ENCODE measurements at regions not wholly inside any gene's neighbourhood (a gene's known extent, or its start where the extent isn't known, plus 50 kb on each side); places are given as distances from the start of the nearest gene placed in this dataset.

DNA sequence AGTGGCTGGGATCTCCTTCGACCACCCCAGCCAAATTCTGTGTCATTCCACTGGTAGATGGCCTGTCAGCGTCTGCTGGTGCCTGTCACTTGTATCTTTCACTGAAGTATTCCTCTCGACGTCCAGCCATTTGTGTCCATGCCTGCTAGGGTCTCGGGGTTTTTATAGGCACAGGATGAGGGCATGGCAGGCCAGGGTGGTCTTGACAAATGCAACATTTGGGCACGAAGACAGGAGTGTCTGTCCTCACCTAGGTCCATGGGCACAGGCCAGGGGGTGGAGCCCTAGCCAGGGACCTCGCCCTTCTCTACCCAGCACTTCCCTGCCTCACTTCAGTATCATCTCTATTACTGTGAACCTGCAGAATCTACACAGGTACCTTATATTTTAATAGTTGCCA lies 2223.9 kb upstream of the ACO1 start:
- no peak overlapping the region for H3K4me3 Mint-ChIP-seq
- TF ChIP-seq, protein P1, sequence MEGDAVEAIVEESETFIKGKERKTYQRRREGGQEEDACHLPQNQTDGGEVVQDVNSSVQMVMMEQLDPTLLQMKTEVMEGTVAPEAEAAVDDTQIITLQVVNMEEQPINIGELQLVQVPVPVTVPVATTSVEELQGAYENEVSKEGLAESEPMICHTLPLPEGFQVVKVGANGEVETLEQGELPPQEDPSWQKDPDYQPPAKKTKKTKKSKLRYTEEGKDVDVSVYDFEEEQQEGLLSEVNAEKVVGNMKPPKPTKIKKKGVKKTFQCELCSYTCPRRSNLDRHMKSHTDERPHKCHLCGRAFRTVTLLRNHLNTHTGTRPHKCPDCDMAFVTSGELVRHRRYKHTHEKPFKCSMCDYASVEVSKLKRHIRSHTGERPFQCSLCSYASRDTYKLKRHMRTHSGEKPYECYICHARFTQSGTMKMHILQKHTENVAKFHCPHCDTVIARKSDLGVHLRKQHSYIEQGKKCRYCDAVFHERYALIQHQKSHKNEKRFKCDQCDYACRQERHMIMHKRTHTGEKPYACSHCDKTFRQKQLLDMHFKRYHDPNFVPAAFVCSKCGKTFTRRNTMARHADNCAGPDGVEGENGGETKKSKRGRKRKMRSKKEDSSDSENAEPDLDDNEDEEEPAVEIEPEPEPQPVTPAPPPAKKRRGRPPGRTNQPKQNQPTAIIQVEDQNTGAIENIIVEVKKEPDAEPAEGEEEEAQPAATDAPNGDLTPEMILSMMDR (IDR thresholded peaks at IDR 0.05; ENCODE audit: unreplicated experiment in 3 of 3), result no peak
- no peaks in the 10 kb centered on the region for H3K9me3 Mint-ChIP-seq
- H3K27me3 Mint-ChIP-seq (ENCODE audit: low read depth), result peaks cover 3% of the 10 kb centered on the region
- H3K4me1 Mint-ChIP-seq, result peaks cover 5% of the 10 kb centered on the region
- no peak overlapping the region for H3K27ac Mint-ChIP-seq
- H3K36me3 Mint-ChIP-seq (ENCODE audit: low read depth), result no peaks in the 10 kb centered on the region

DNA sequence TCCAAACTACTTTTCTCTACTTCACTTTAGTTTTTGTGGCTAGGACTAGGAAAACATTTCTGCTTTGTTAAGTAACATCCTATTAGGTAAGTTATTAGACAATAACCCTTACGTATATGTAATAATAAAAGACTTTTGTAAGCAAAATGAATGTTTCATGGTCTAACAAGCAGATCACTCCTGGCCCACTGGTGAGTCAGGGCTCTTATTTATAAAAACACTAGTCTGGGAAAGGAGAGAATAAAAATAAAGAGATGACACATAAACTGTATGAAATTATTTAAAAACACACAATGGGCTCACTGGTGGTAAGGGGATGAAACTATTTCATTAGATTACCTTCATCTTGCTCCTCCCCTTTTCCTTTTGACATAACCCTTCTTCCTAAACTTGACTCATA lies 2212.2 kb upstream of the ACO1 start:
- Mint-ChIP-seq H3K4me3 (no peak overlapping the region), H3K4me1 (no peaks in the 10 kb centered on the region), H3K27me3 (ENCODE audit: low read depth) (no peaks in the 10 kb centered on the region), H3K9me3 (peaks cover 11% of the 10 kb centered on the region), H3K27ac (no peak overlapping the region), H3K36me3 (ENCODE audit: low read depth) (no peaks in the 10 kb centered on the region)
- TF ChIP-seq, protein P1 (IDR thresholded peaks at IDR 0.05; ENCODE audit: unreplicated experiment in 3 of 3), result no peak

DNA sequence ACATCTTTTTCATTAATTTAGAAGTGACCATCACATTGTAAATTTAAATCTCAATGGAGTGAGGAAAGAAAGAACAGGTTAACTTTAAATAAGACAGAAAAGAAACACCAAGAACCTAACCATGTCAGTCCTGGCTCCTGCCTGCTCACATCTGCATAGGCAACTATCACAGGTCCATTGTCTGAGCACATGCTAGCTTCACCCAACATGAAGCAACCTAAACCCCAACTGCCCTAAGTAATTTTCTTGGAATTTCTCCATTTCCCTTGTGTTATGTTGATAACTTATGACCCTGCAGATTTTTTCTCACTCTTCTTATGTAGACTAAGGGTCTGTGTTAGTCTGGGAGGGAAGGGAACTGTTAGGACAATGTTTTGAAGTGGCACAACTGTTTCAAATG lies 2205.8 kb upstream of the ACO1 start:
- H3K27me3 Mint-ChIP-seq (ENCODE audit: low read depth), result no peaks in the 10 kb centered on the region
- H3K27ac Mint-ChIP-seq, result no peak overlapping the region
- TF ChIP-seq, protein P1 (IDR thresholded peaks at IDR 0.05; ENCODE audit: unreplicated experiment in 3 of 3), result no peak
- no peak overlapping the region for H3K4me3 Mint-ChIP-seq
- H3K36me3 Mint-ChIP-seq (ENCODE audit: low read depth), result no peaks in the 10 kb centered on the region
- no peaks in the 10 kb centered on the region for H3K4me1 Mint-ChIP-seq
- H3K9me3 Mint-ChIP-seq, result no peaks in the 10 kb centered on the region

DNA sequence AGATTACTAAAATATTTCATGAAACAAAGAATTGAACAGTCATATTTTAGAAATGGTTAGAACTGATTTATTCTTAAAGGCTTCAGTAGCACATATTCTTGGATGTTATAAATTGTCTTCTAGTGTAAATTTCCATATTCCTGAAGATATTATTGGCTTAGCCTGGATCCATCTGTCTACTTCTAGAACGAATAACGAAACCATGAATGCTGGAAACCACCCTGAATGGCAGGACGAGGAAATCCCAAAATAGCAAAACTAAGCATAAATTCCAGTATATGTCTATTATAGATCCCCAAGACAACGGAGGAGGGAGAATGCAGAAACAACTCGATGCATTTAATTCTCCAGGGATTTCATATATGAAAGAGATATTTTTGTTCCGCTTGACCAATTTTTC lies 2191.0 kb upstream of the ACO1 start:
- TF ChIP-seq, protein P1 (IDR thresholded peaks at IDR 0.05; ENCODE audit: unreplicated experiment in 3 of 3), result no peak
- Mint-ChIP-seq H3K4me1 (no peaks in the 10 kb centered on the region), H3K36me3 (ENCODE audit: low read depth) (peaks cover 3% of the 10 kb centered on the region), H3K9me3 (peaks cover 19% of the 10 kb centered on the region), H3K27me3 (ENCODE audit: low read depth) (no peaks in the 10 kb centered on the region), H3K27ac (no peak overlapping the region), H3K4me3 (no peak overlapping the region)

DNA sequence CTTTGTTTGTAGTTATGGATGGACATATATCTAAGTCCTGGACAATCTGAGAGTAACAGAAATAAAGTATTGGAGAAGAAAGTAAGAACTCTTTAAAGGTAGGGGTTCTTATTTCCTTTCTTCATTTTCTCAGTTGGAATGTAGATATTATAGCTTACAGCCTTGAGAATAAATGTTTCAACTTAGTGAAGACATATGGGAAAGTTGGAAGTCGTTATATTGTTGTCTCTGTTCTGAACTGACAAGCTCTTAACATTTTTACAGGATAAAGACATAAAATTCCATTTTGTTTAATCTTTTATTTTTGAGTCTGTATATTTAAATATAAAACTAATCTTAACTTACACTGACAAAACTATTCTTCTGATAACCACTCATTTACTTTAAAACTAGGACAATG lies 2187.5 kb upstream of the ACO1 start:
- Mint-ChIP-seq H3K4me3 (no peak overlapping the region), H3K36me3 (ENCODE audit: low read depth) (peaks cover 3% of the 10 kb centered on the region), H3K27ac (no peak overlapping the region), H3K27me3 (ENCODE audit: low read depth) (no peaks in the 10 kb centered on the region), H3K9me3 (peaks cover 6% of the 10 kb centered on the region), H3K4me1 (no peaks in the 10 kb centered on the region)
- TF ChIP-seq, protein P1 (IDR thresholded peaks at IDR 0.05; ENCODE audit: unreplicated experiment in 3 of 3), result no peak

DNA sequence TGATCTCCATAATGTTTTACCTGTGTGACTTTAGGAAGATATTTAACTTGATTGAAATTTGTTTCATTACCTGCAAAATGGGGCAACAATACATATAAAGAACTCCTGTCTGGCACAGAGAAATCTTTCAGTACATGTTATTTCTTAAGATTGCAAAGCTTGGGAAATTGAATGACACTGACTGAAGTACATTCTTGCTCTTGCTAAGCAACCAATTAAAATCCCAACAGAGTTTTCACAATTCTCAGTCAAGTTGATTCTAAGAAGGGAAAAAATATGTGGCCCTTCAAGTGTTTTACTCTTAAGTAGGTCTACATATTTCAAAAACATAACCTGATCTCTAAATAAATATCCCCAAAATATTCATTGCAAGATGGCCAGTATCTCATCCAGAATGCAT lies 2187.0 kb upstream of the ACO1 start:
- H3K27me3 Mint-ChIP-seq (ENCODE audit: low read depth), result no peaks in the 10 kb centered on the region
- peaks cover 6% of the 10 kb centered on the region for H3K9me3 Mint-ChIP-seq
- no peak overlapping the region for H3K27ac Mint-ChIP-seq

More for the DNA sequence above, 2187.0 kb upstream of the ACO1 start:
- Mint-ChIP-seq H3K36me3 (ENCODE audit: low read depth) (peaks cover 3% of the 10 kb centered on the region), H3K4me3 (no peak overlapping the region), H3K4me1 (no peaks in the 10 kb centered on the region)
- TF ChIP-seq, protein P1 (IDR thresholded peaks at IDR 0.05; ENCODE audit: unreplicated experiment in 3 of 3), result no peak
